SU-DHL-6 (cell line): ENCODE measurements at regions not wholly inside any gene's neighbourhood (a gene's known extent, or its start where the extent isn't known, plus 50 kb on each side); places are given as distances from the start of the nearest gene placed in this dataset.

Source experiments
- H2AFZ ChIP-seq: fragments of 200-600 bp; sonication (generic); 2 replicates; pipeline ENCODE4 v1.6.1; 2014; ENCODE audit warnings: low read depth, mild to moderate bottlenecking, moderate library complexity, mixed read lengths, antibody characterized with exemption, low read length; ENCODE audit not compliant: severe bottlenecking
- H3F3A ChIP-seq: fragments of 200-600 bp; shearing (Covaris generic); 2 replicates; pipeline ENCODE4 v1.6.0; 2016; ENCODE audit warnings: antibody characterized with exemption, mild to moderate bottlenecking; ENCODE audit not compliant: insufficient read depth
- H3K27ac ChIP-seq: fragments of 200-600 bp; sonication (generic); 2 replicates; pipeline ENCODE4 v1.5.1; 2016; ENCODE audit warnings: low read depth, mild to moderate bottlenecking, low read length, moderate library complexity, mixed read lengths
- H3K27me3 ChIP-seq: fragments of 200-600 bp; sonication (generic), shearing (Covaris generic); 2 replicates; pipeline ENCODE4 v1.6.0; 2014; ENCODE audit warnings: mild to moderate bottlenecking, low read length
- H3K36me3 ChIP-seq: fragments of 200-600 bp; sonication (generic); 2 replicates; pipeline ENCODE4 v1.6.1; 2014; ENCODE audit warnings: mild to moderate bottlenecking, low read length, mixed read lengths
- H3K4me2 ChIP-seq: fragments of 300-600, 200-600 bp; shearing (Covaris generic), sonication (generic); 2 replicates; pipeline ENCODE4 v1.6.0; 2014; ENCODE audit warnings: low read length, low read depth, mild to moderate bottlenecking; ENCODE audit not compliant: poor library complexity, severe bottlenecking
- H3K4me3 ChIP-seq: fragments of 200-600 bp; sonication (generic); 2 replicates; pipeline ENCODE4 v1.5.1; 2014; ENCODE audit warnings: antibody characterized with exemption, low read length, mild to moderate bottlenecking, mixed read lengths; ENCODE audit not compliant: insufficient read depth, poor library complexity, severe bottlenecking
- H3K79me2 ChIP-seq: fragments of 200-600 bp; sonication (generic); 2 replicates; pipeline ENCODE4 v1.6.1; 2014; ENCODE audit warnings: mild to moderate bottlenecking, low read length, moderate library complexity; ENCODE audit not compliant: insufficient read depth
- H3K9ac ChIP-seq: fragments of 200-600 bp; sonication (generic); 2 replicates; pipeline ENCODE4 v1.7.0; 2014; ENCODE audit warnings: mild to moderate bottlenecking, low read length
- H3K9me2 ChIP-seq: fragments of 200-600 bp; sonication (generic); replicated peaks from 2 replicates; pipeline ENCODE4 v1.6.1; 2014; ENCODE audit warnings: low read length; ENCODE audit not compliant: insufficient read depth
- H3K9me3 ChIP-seq: fragments of 200-600 bp; sonication (generic); 2 replicates; pipeline ENCODE4 v1.6.1; 2014; ENCODE audit warnings: low read length, mixed read lengths; ENCODE audit not compliant: insufficient read depth
- H4K20me1 ChIP-seq: fragments of 200-600 bp; sonication (generic); 2 replicates; pipeline ENCODE4 v1.6.1; 2014; ENCODE audit warnings: low read depth, mild to moderate bottlenecking, antibody characterized with exemption, low read length, moderate library complexity, mixed read lengths
- EZH2phosphoT487 ChIP-seq: fragments of 200-600 bp; sonication (generic), shearing (Covaris generic); conservative IDR thresholded peaks from 2 replicates; pipeline ENCODE4 v1.6.1; 2018; ENCODE audit warnings: mild to moderate bottlenecking, antibody characterized with exemption, low read length, moderate library complexity, mixed read lengths
- TF ChIP-seq, protein P1 (sequence below): fragments of 200-600 bp; sonication (generic); IDR thresholded peaks from one replicate; pipeline ENCODE4 v1.5.1; 2017; ENCODE audit warnings: antibody characterized with exemption, mild to moderate bottlenecking, low read length, moderate library complexity; ENCODE audit not compliant: insufficient read depth, poor library complexity, severe bottlenecking

DNA sequence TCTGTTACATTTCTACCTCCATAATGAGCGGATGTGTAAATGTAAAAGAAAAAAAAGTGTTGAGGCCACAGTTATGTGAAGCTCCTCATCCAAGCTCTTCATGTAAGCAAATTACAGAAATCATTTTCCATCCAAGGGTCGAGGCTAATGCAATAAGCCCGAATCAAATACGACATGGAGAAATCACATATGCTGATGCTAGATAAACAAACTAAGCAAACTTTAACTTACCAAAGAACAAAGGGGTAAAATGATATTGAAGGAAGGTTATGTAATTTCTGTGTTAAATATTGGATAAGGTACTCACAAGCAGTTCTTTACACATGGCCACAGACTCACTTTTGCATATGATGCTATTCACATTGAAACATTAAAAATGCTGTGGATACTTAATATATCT, 310.2 kb upstream of the ID2 start:
- H2AFZ ChIP-seq, result no peak overlapping the region
- TF ChIP-seq EZH2phosphoT487, result no peak
- TF ChIP-seq, protein P1, sequence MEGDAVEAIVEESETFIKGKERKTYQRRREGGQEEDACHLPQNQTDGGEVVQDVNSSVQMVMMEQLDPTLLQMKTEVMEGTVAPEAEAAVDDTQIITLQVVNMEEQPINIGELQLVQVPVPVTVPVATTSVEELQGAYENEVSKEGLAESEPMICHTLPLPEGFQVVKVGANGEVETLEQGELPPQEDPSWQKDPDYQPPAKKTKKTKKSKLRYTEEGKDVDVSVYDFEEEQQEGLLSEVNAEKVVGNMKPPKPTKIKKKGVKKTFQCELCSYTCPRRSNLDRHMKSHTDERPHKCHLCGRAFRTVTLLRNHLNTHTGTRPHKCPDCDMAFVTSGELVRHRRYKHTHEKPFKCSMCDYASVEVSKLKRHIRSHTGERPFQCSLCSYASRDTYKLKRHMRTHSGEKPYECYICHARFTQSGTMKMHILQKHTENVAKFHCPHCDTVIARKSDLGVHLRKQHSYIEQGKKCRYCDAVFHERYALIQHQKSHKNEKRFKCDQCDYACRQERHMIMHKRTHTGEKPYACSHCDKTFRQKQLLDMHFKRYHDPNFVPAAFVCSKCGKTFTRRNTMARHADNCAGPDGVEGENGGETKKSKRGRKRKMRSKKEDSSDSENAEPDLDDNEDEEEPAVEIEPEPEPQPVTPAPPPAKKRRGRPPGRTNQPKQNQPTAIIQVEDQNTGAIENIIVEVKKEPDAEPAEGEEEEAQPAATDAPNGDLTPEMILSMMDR, result no peak
- no peaks in the 10 kb centered on the region for H3K36me3 ChIP-seq

DNA sequence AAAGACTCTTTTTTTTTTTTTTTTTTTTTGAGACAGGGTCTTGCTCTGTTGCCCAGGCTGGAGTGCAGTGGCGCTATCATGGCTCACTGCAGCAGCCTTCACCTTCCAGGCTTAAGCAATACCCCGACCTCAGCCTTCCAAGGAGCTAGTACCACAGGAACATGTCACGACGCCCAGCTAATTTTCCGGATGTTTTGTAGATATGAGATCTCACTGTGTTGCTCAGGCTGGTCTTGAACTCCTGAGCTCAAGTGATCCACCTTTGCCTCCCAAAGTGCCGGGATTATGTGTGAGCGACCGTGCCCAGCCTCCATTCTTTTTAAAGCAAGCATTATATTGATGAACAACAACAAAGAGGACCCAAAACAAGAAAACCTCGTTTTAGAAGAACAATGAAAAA, 307.1 kb upstream of the ID2 start:
- TF ChIP-seq EZH2phosphoT487, result no peak
- TF ChIP-seq, protein P1, result no peak
- H3K4me2 ChIP-seq, result no peak overlapping the region
- H3K27me3 ChIP-seq, result no peaks in the 10 kb centered on the region

More for the DNA sequence above, 310.2 kb upstream of the ID2 start:
- H3K4me2 ChIP-seq, result no peak overlapping the region
- H4K20me1 ChIP-seq, result no peaks in the 10 kb centered on the region
- H3F3A ChIP-seq, result no peaks in the 10 kb centered on the region
- no peaks in the 10 kb centered on the region for H3K27me3 ChIP-seq
- H3K9me2 ChIP-seq, result no peaks in the 10 kb centered on the region
- H3K4me3 ChIP-seq, result no peak overlapping the region
- no peaks in the 10 kb centered on the region for H3K79me2 ChIP-seq
- no peak overlapping the region for H3K9ac ChIP-seq
- H3K27ac ChIP-seq, result no peak overlapping the region
- H3K9me3 ChIP-seq, result no peaks in the 10 kb centered on the region

DNA sequence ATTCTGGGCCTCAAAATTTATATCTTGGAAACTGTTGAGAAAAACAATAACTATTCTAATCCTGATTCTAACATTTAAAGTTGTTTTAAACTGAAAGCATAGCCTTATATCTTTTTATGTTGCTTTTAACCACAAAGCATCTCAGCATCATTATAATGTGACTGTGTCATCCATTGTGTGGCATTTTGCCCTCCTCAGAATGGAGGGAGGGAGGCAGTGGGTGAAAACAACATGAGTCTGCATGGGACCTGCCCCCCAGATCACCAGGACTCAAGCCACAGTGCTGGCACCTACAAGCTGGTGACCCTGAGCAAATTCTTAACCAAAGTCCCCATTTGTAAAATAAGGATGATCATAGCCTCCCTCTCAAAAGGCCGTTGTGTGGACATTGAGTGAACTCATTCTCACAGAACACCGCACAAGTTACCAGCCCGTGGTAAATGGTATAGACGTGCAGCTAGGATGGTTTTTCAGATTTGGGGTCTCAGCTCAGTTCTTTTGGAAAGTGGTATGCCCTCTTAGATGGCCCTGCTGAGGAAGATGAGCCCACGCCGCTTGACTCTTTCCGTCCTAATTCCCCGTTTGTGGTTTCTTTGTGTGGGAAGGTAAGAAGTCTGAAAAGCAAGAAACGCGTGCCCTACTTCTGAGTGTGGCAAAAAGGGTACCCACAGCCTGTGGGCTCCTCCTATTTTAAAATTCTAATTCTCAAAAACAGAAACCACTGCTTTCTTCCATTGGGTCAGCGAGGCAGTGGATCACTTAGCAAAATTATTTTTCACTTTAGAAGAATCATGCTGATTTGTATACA, 305.0 kb upstream of the ID2 start:
- Histone ChIP-seq H3K9me3 (no peaks in the 10 kb centered on the region), H2AFZ (no peak overlapping the region), H3K4me2 (no peak overlapping the region), H3K79me2 (no peaks in the 10 kb centered on the region), H4K20me1 (no peaks in the 10 kb centered on the region), H3K27ac (no peak overlapping the region), H3K9ac (no peak overlapping the region), H3K4me3 (no peak overlapping the region), H3K27me3 (no peaks in the 10 kb centered on the region), H3K36me3 (no peaks in the 10 kb centered on the region), H3K9me2 (no peaks in the 10 kb centered on the region), H3F3A (no peaks in the 10 kb centered on the region)
- TF ChIP-seq EZH2phosphoT487, result no peak
- TF ChIP-seq, protein P1, result no peak

More for the DNA sequence above, 307.1 kb upstream of the ID2 start:
- Histone ChIP-seq H3K9ac (no peak overlapping the region), H3F3A (no peaks in the 10 kb centered on the region), H3K9me3 (no peaks in the 10 kb centered on the region), H3K36me3 (no peaks in the 10 kb centered on the region), H4K20me1 (no peaks in the 10 kb centered on the region), H3K9me2 (no peaks in the 10 kb centered on the region), H3K79me2 (no peaks in the 10 kb centered on the region), H3K4me3 (no peak overlapping the region), H2AFZ (no peak overlapping the region), H3K27ac (no peak overlapping the region)
